Pulmonary artery endothelial cell (primary cell): ENCODE measurements at regions not wholly inside any gene's neighbourhood (a gene's known extent, or its start where the extent isn't known, plus 50 kb on each side); places are given as distances from the start of the nearest gene placed in this dataset.
"Not testable (repeated sequence)": the region's sequence is repeated elsewhere in the genome, so short reads cannot be mapped to it uniquely, and the experiment has no call there.

Experiments used
- DNase-seq: peaks from one replicate; pipeline ENCODE4 v3.0.0-alpha.2; 2011; ENCODE audit warnings: low read depth, low spot score

- DNase-seq, result no peak
Observed at GRCh38 chr7:82701949-82702348, 258.4 kb upstream of the CACNA2D1 start.

- no peak for DNase-seq
Observed at GRCh38 chr7:82700741-82701140, 257.2 kb upstream of the CACNA2D1 start.

- peak; percentile 10 for DNase-seq
Observed at GRCh38 chr7:82699773-82700186, 256.2 kb upstream of the CACNA2D1 start.

- peak; percentile 1 for DNase-seq
Observed at GRCh38 chr7:82697897-82698296, 254.3 kb upstream of the CACNA2D1 start.

GRCh38 chr7:82696631-82697030, 253.1 kb upstream of the CACNA2D1 start:
- DNase-seq, result no peak

GRCh38 chr7:82694022-82694421, 250.4 kb upstream of the CACNA2D1 start:
- no peak for DNase-seq

GRCh38 chr7:82690929-82691328, 247.4 kb upstream of the CACNA2D1 start:
- no peak for DNase-seq

- no peak for DNase-seq
Observed at GRCh38 chr7:82685214-82685613, 241.6 kb upstream of the CACNA2D1 start.

- DNase-seq, result no peak
Observed at GRCh38 chr7:82678716-82679115, 235.1 kb upstream of the CACNA2D1 start.

- DNase-seq, result no peak
Observed at GRCh38 chr7:82678259-82678658, 234.7 kb upstream of the CACNA2D1 start.

GRCh38 chr7:82677493-82677892, 233.9 kb upstream of the CACNA2D1 start:
- DNase-seq, result no peak

- DNase-seq, result no peak
Observed at GRCh38 chr7:82676777-82677463, 233.3 kb upstream of the CACNA2D1 start.

GRCh38 chr7:82675396-82675795, 231.8 kb upstream of the CACNA2D1 start:
- no peak for DNase-seq

GRCh38 chr7:82674268-82674667, 230.7 kb upstream of the CACNA2D1 start:
- no peak for DNase-seq

GRCh38 chr7:82672078-82672477, 228.5 kb upstream of the CACNA2D1 start:
- DNase-seq, result no peak

- no peak for DNase-seq
Observed at GRCh38 chr7:82669141-82669540, 225.6 kb upstream of the CACNA2D1 start.

- DNase-seq, result no peak
Observed at GRCh38 chr7:82668676-82669075, 225.1 kb upstream of the CACNA2D1 start.

GRCh38 chr7:82665966-82666507, 222.5 kb upstream of the CACNA2D1 start:
- peak; percentile 35 for DNase-seq

- DNase-seq, result no peak
Observed at GRCh38 chr7:82655965-82656364, 212.4 kb upstream of the CACNA2D1 start.

- DNase-seq, result not testable (repeated sequence)
Observed at GRCh38 chr7:82650095-82650494, 206.5 kb upstream of the CACNA2D1 start.

GRCh38 chr7:82633592-82633991, 190.0 kb upstream of the CACNA2D1 start:
- DNase-seq, result no peak

GRCh38 chr7:82631998-82632397, 188.4 kb upstream of the CACNA2D1 start:
- DNase-seq, result no peak

GRCh38 chr7:82629583-82629982, 186.0 kb upstream of the CACNA2D1 start:
- no peak for DNase-seq
